Neural progenitor cell (in vitro differentiated cells): ENCODE measurements at regions not wholly inside any gene's neighbourhood (a gene's known extent, or its start where the extent isn't known, plus 50 kb on each side); places are given as distances from the start of the nearest gene placed in this dataset.

Experiments
- DNase-seq: peaks from one replicate; pipeline ENCODE4 v3.0.0-alpha.2; 2016; ENCODE audit warnings: low spot score
- H2AFZ ChIP-seq: fragments of 200-600 bp; sonication (generic); replicated peaks from 2 replicates; pipeline ENCODE4 v1.6.1; 2016; ENCODE audit warnings: antibody characterized with exemption
- H3F3A ChIP-seq: fragments of 200-600 bp; sonication (generic); 2 replicates; pipeline ENCODE4 v1.6.1; 2016; ENCODE audit warnings: antibody characterized with exemption, low read depth
- H3K27ac ChIP-seq: fragments of 200-600 bp; sonication (generic); 2 replicates; pipeline ENCODE4 v1.5.1; 2016; ENCODE audit warnings: mild to moderate bottlenecking
- H3K27me3 ChIP-seq: fragments of 200-600 bp; sonication (generic); 2 replicates; pipeline ENCODE4 v1.6.1; 2016; ENCODE audit warnings: mild to moderate bottlenecking, moderate library complexity
- H3K36me3 ChIP-seq: fragments of 200-600 bp; sonication (generic); 2 replicates; pipeline ENCODE4 v1.5.1; 2016
- H3K4me1 ChIP-seq: fragments of 200-600 bp; sonication (generic); 2 replicates; pipeline ENCODE4 v1.6.1; 2016; ENCODE audit warnings: mixed run types
- H3K4me2 ChIP-seq: fragments of 200-600 bp; sonication (generic); 2 replicates; pipeline ENCODE4 v1.6.1; 2016
- H3K4me3 ChIP-seq: fragments of 200-600 bp; sonication (generic); 2 replicates; pipeline ENCODE4 v1.5.1; 2016
- H3K79me2 ChIP-seq: fragments of 200-600 bp; sonication (generic); 2 replicates; pipeline ENCODE4 v1.6.1; 2016; ENCODE audit warnings: low read depth
- H3K9ac ChIP-seq: fragments of 200-600 bp; sonication (generic); 2 replicates; pipeline ENCODE4 v1.6.1; 2016
- H3K9me3 ChIP-seq: fragments of 200-600 bp; sonication (generic); 2 replicates; pipeline ENCODE4 v1.5.1; 2016; ENCODE audit warnings: low read depth
- H4K20me1 ChIP-seq: fragments of 200-600 bp; sonication (generic); 2 replicates; pipeline ENCODE4 v1.6.1; 2016; ENCODE audit warnings: low read depth
- H3K27ac Mint-ChIP-seq: 3 replicates; pipeline ENCODE4 v1.8.0; 2021; ENCODE audit warnings: mixed read lengths
- H3K27me3 Mint-ChIP-seq: 2 replicates; pipeline ENCODE4 v1.8.0; 2022; ENCODE audit warnings: low read depth, mild to moderate bottlenecking, inconsistent platforms, moderate library complexity, mixed read lengths; ENCODE audit not compliant: insufficient read depth
- H3K36me3 Mint-ChIP-seq: 3 replicates; pipeline ENCODE4 v1.8.0; 2021; ENCODE audit warnings: mixed read lengths
- H3K4me1 Mint-ChIP-seq: 3 replicates; pipeline ENCODE4 v1.8.0; 2021; ENCODE audit warnings: mixed read lengths
- H3K4me3 Mint-ChIP-seq: 3 replicates; pipeline ENCODE4 v1.8.0; 2021; ENCODE audit warnings: mild to moderate bottlenecking, moderate library complexity, mixed read lengths
- H3K9me3 Mint-ChIP-seq: 3 replicates; pipeline ENCODE4 v1.8.0; 2020; ENCODE audit warnings: mixed read lengths
- CTCF ChIP-seq: fragments of 200-600 bp; sonication (generic); IDR thresholded peaks from 2 replicates; pipeline ENCODE4 v1.5.1; 2017; ENCODE audit warnings: antibody characterized with exemption, mild to moderate bottlenecking
- EZH2 ChIP-seq: fragments of 200-600 bp; sonication (generic); IDR thresholded peaks from 2 replicates; pipeline ENCODE4 v1.6.1; 2017; ENCODE audit warnings: antibody characterized with exemption, mild to moderate bottlenecking, moderate library complexity
- EZH2phosphoT487 ChIP-seq: fragments of 200-600 bp; sonication (generic); IDR thresholded peaks from 2 replicates; pipeline ENCODE4 v1.6.1; 2017; ENCODE audit warnings: antibody characterized with exemption

- H3K9me3 Mint-ChIP-seq = peaks cover 6% of the 10 kb centered on the region
- Histone ChIP-seq H3K27ac (no peak overlapping the region), H2AFZ (no peak overlapping the region), H3K9me3 (no peaks in the 10 kb centered on the region), H3K9ac (no peak overlapping the region), H3K4me2 (no peak overlapping the region), H3K4me3 (no peak overlapping the region), H3K27me3 (no peaks in the 10 kb centered on the region), H4K20me1 (no peaks in the 10 kb centered on the region), H3K4me1 (no peaks in the 10 kb centered on the region), H3K79me2 (no peaks in the 10 kb centered on the region), H3K36me3 (no peaks in the 10 kb centered on the region), H3F3A (no peaks in the 10 kb centered on the region)
- no peak for TF ChIP-seq CTCF
- TF ChIP-seq EZH2phosphoT487 = no peak
- no peak for TF ChIP-seq EZH2
- peaks cover 5% of the 10 kb centered on the region for H3K27me3 Mint-ChIP-seq
- no peak overlapping the region for H3K4me3 Mint-ChIP-seq
- DNase-seq = no peak
- peaks cover 3% of the 10 kb centered on the region for H3K4me1 Mint-ChIP-seq
- no peaks in the 10 kb centered on the region for H3K36me3 Mint-ChIP-seq
- no peak overlapping the region for H3K27ac Mint-ChIP-seq
Observed at GRCh38 chr1:218917656-218918055, 256.0 kb upstream of the LYPLAL1 start.

- no peaks in the 10 kb centered on the region for H3K9me3 ChIP-seq
- no peaks in the 10 kb centered on the region for H3K27me3 ChIP-seq
- peaks cover 15% of the 10 kb centered on the region for H3K27me3 Mint-ChIP-seq
- peak overlapping the region; percentile 12 for H3K4me3 ChIP-seq
- peaks cover 28% of the 10 kb centered on the region for H3K4me1 ChIP-seq
- H3K79me2 ChIP-seq = no peaks in the 10 kb centered on the region
- no peaks in the 10 kb centered on the region for H3K36me3 Mint-ChIP-seq
- H3F3A ChIP-seq = peaks cover 13% of the 10 kb centered on the region
- no peaks in the 10 kb centered on the region for H4K20me1 ChIP-seq
- no peak overlapping the region for H3K27ac ChIP-seq
- H3K27ac Mint-ChIP-seq = peak overlapping the region; percentile 50
- peaks cover 4% of the 10 kb centered on the region for H3K9me3 Mint-ChIP-seq
- no peak overlapping the region for H3K4me3 Mint-ChIP-seq
- peak; percentile 78 for DNase-seq
- no peaks in the 10 kb centered on the region for H3K36me3 ChIP-seq
- peaks cover 32% of the 10 kb centered on the region for H3K4me1 Mint-ChIP-seq
- H2AFZ ChIP-seq = no peak overlapping the region
- no peak for TF ChIP-seq CTCF
- TF ChIP-seq EZH2phosphoT487 = no peak
- no peak for TF ChIP-seq EZH2
- H3K9ac ChIP-seq = no peak overlapping the region
- peak overlapping the region; percentile 36 for H3K4me2 ChIP-seq
Observed at GRCh38 chr1:218925777-218926176, 247.9 kb upstream of the LYPLAL1 start.

GRCh38 chr1:218926631-218927030, 247.0 kb upstream of the LYPLAL1 start:
- no peak overlapping the region for H2AFZ ChIP-seq
- H3K27ac ChIP-seq = no peak overlapping the region
- H4K20me1 ChIP-seq = no peaks in the 10 kb centered on the region
- no peak overlapping the region for H3K4me3 Mint-ChIP-seq
- H3K27me3 ChIP-seq = no peaks in the 10 kb centered on the region
- H3F3A ChIP-seq = peaks cover 13% of the 10 kb centered on the region
- peaks cover 4% of the 10 kb centered on the region for H3K9me3 Mint-ChIP-seq
- no peaks in the 10 kb centered on the region for H3K36me3 ChIP-seq
- peaks cover 28% of the 10 kb centered on the region for H3K4me1 ChIP-seq
- no peak overlapping the region for H3K9ac ChIP-seq
- H3K4me1 Mint-ChIP-seq = peaks cover 36% of the 10 kb centered on the region
- no peaks in the 10 kb centered on the region for H3K36me3 Mint-ChIP-seq
- H3K4me3 ChIP-seq = peak overlapping the region; percentile 12
- peak; percentile 29 for DNase-seq
- H3K27me3 Mint-ChIP-seq = peaks cover 15% of the 10 kb centered on the region
- TF ChIP-seq EZH2 (no peak), EZH2phosphoT487 (no peak), CTCF (no peak)
- H3K9me3 ChIP-seq = no peaks in the 10 kb centered on the region
- H3K79me2 ChIP-seq = no peaks in the 10 kb centered on the region
- peak overlapping the region; percentile 36 for H3K4me2 ChIP-seq
- no peak overlapping the region for H3K27ac Mint-ChIP-seq

GRCh38 chr1:218930000-218930399, 243.7 kb upstream of the LYPLAL1 start:
- no peak overlapping the region for H3K9ac ChIP-seq
- H3K27ac Mint-ChIP-seq = no peak overlapping the region
- no peak overlapping the region for H3K27ac ChIP-seq
- peaks cover 13% of the 10 kb centered on the region for H3F3A ChIP-seq
- peaks cover 28% of the 10 kb centered on the region for H3K4me1 ChIP-seq
- peaks cover 31% of the 10 kb centered on the region for H3K4me1 Mint-ChIP-seq
- H3K27me3 ChIP-seq = no peaks in the 10 kb centered on the region
- H3K79me2 ChIP-seq = no peaks in the 10 kb centered on the region
- no peaks in the 10 kb centered on the region for H3K9me3 ChIP-seq
- H3K36me3 Mint-ChIP-seq = no peaks in the 10 kb centered on the region
- no peak overlapping the region for H3K4me3 ChIP-seq
- no peak overlapping the region for H3K4me2 ChIP-seq
- no peaks in the 10 kb centered on the region for H4K20me1 ChIP-seq
- DNase-seq = no peak
- H3K4me3 Mint-ChIP-seq = no peak overlapping the region
- H3K36me3 ChIP-seq = no peaks in the 10 kb centered on the region
- H2AFZ ChIP-seq = no peak overlapping the region
- peaks cover 10% of the 10 kb centered on the region for H3K27me3 Mint-ChIP-seq
- peaks cover 2% of the 10 kb centered on the region for H3K9me3 Mint-ChIP-seq
- TF ChIP-seq EZH2phosphoT487 = no peak
- TF ChIP-seq EZH2 = no peak
